ENCODE measurements at regions not wholly inside any gene's neighbourhood (a gene's known extent, or its start where the extent isn't known, plus 50 kb on each side); places are given as distances from the start of the nearest gene placed in this dataset.

GRCh38 chr11:97738751-97739150, 1282.0 kb upstream of the CNTN5 start:
- H3K9me3 ChIP-seq (replicated peaks; ENCODE audit: control insufficient read depth, insufficient read depth, low read length): no peaks in the 10 kb centered on the region
- no peak overlapping the region for H3K4me3 ChIP-seq (replicated peaks in 1 of 3; ENCODE audit: insufficient read depth in 1 of 3, low read depth in 1 of 3, low read length in 3 of 3)
- POLR2A ChIA-PET: no interaction called here
- H3K9ac ChIP-seq (replicated peaks; ENCODE audit: extremely low read depth, insufficient read depth, low read length): no peak overlapping the region
- no peak for TF ChIP-seq FOS (IDR thresholded peaks at IDR 0.05; ENCODE audit: borderline replicate concordance, insufficient read depth, low read length)
- no peak for TF ChIP-seq POLR2A (IDR thresholded peaks at IDR 0.05; ENCODE audit: low read depth, low read length)
- TF ChIP-seq MAX (IDR thresholded peaks at IDR 0.05; ENCODE audit: insufficient read depth, insufficient read length): no peak
- no peak for TF ChIP-seq POLR2AphosphoS5 (IDR thresholded peaks at IDR 0.05; ENCODE audit: insufficient read depth, low read depth, low read length)
- TF ChIP-seq MYC (IDR thresholded peaks at IDR 0.05; ENCODE audit: low read depth, low read length): no peak
- BruUV-seq (replicated peaks): no TSS peak
- H3K27me3 ChIP-seq (ENCODE audit: control insufficient read depth in 2 of 2, insufficient read depth in 2 of 2, low read length in 2 of 2): no peaks in the 10 kb centered on the region
- no peak for FAIRE-seq
- no peaks in the 10 kb centered on the region for H4K20me1 ChIP-seq (replicated peaks; ENCODE audit: control insufficient read depth, extremely low read depth, insufficient read depth, low read length)
- intact Hi-C loops (cut with micrococcal nuclease): loop anchor here (1.0 to 10.0 kb wide), 2 partner anchors 124 to 226 kb away; no protein-coding TSS in a partner anchor
- no peak overlapping the region for H3K4me2 ChIP-seq (ENCODE audit: insufficient read depth, low read length)
- peaks cover 24% of the 10 kb centered on the region for H3K4me1 ChIP-seq (ENCODE audit: control insufficient read depth, extremely low read depth, insufficient read depth, low read length)
- H3K79me2 ChIP-seq (ENCODE audit: control insufficient read depth, insufficient read depth, low read length): no peaks in the 10 kb centered on the region
- peak overlapping the region; percentile 38 for H2AFZ ChIP-seq (ENCODE audit: low read depth, low read length)
- H3K27ac ChIP-seq (ENCODE audit: insufficient read depth, low read depth, low read length): peak overlapping the region; percentile 84
- dilution Hi-C loops (cut with MboI; ENCODE audit: extremely low pct_ligation_motif_present, low sequenced_read_pairs): no loop called here
- CTCF ChIA-PET: interaction anchor here (0.6 to 1.0 kb wide), 5 partner anchors 17 to 728 kb away, joined by 3 to 4 read pairs (median 4); no protein-coding TSS in a partner anchor
- H3K36me3 ChIP-seq (ENCODE audit: control insufficient read depth in 2 of 2, extremely low read depth in 1 of 2, insufficient read depth in 2 of 2, low read length in 2 of 2): no peaks in the 10 kb centered on the region
- H3K9me1 ChIP-seq (replicated peaks; ENCODE audit: control insufficient read depth, extremely low read depth, insufficient read depth, low read length): no peaks in the 10 kb centered on the region
- no peak for DNase-seq (ENCODE audit: low read depth, low spot score)

GRCh38 chr11:97739932-97740800, 1280.6 kb upstream of the CNTN5 start:
- BruUV-seq (replicated peaks): no TSS peak
- intact Hi-C loops (cut with micrococcal nuclease): loop anchor here (1.0 to 10.0 kb wide), 2 partner anchors 126 to 225 kb away; no protein-coding TSS in a partner anchor

More at GRCh38 chr11:97739932-97740800, 1280.6 kb upstream of the CNTN5 start:
- Histone ChIP-seq H3K9me1 (replicated peaks; ENCODE audit: control insufficient read depth, extremely low read depth, insufficient read depth, low read length) (no peaks in the 10 kb centered on the region), H2AFZ (ENCODE audit: low read depth, low read length) (peak overlapping the region; percentile 71), H3K4me3 (replicated peaks in 1 of 3; ENCODE audit: insufficient read depth in 1 of 3, low read depth in 1 of 3, low read length in 3 of 3) (peak overlapping the region in 1 of 3 experiments; percentile 28), H3K9me3 (replicated peaks; ENCODE audit: control insufficient read depth, insufficient read depth, low read length) (no peaks in the 10 kb centered on the region), H3K9ac (replicated peaks; ENCODE audit: extremely low read depth, insufficient read depth, low read length) (peak overlapping the region; percentile 23), H3K79me2 (ENCODE audit: control insufficient read depth, insufficient read depth, low read length) (no peaks in the 10 kb centered on the region), H3K27me3 (ENCODE audit: control insufficient read depth in 2 of 2, insufficient read depth in 2 of 2, low read length in 2 of 2) (no peaks in the 10 kb centered on the region), H3K27ac (ENCODE audit: insufficient read depth, low read depth, low read length) (peak overlapping the region; percentile 84), H3K4me2 (ENCODE audit: insufficient read depth, low read length) (peak overlapping the region; percentile 25), H3K36me3 (ENCODE audit: control insufficient read depth in 2 of 2, extremely low read depth in 1 of 2, insufficient read depth in 2 of 2, low read length in 2 of 2) (no peaks in the 10 kb centered on the region), H3K4me1 (ENCODE audit: control insufficient read depth, extremely low read depth, insufficient read depth, low read length) (peaks cover 24% of the 10 kb centered on the region), H4K20me1 (replicated peaks; ENCODE audit: control insufficient read depth, extremely low read depth, insufficient read depth, low read length) (no peaks in the 10 kb centered on the region)
- CTCF ChIA-PET: interaction anchor here (1.0 to 1.3 kb wide), 2 partner anchors 11 to 76 kb away, joined by 4 read pairs; no protein-coding TSS in a partner anchor
- POLR2A ChIA-PET: no interaction called here
- TF ChIP-seq JUN (IDR thresholded peaks at IDR 0.05; ENCODE audit: borderline replicate concordance, insufficient read depth, insufficient read length, low read depth): peak; percentile 23
- TF ChIP-seq GATA2 (IDR thresholded peaks at IDR 0.05; ENCODE audit: insufficient read depth, insufficient read length, low read depth, low read length): no peak
- peak; percentile 57 for TF ChIP-seq FOS (IDR thresholded peaks at IDR 0.05; ENCODE audit: borderline replicate concordance, insufficient read depth, low read length)
- peak; percentile 19 for TF ChIP-seq POLR2AphosphoS5 (IDR thresholded peaks at IDR 0.05; ENCODE audit: insufficient read depth, low read depth, low read length)
- FAIRE-seq: no peak
- DNase-seq (ENCODE audit: low read depth, low spot score): peak; percentile 79
- dilution Hi-C loops (cut with MboI; ENCODE audit: extremely low pct_ligation_motif_present, low sequenced_read_pairs): no loop called here

Measured in endothelial cell of umbilical vein (primary cell).